DMS153 treated with DMSO at 0.1 percent for 48 hours (cell line): ENCODE measurements at regions not wholly inside any gene's neighbourhood (a gene's known extent, or its start where the extent isn't known, plus 50 kb on each side); places are given as distances from the start of the nearest gene placed in this dataset.
A peak's percentile ranks its signal among the peaks of the same experiment; 100 is the strongest.
"Not testable (repeated sequence)": the region's sequence is repeated elsewhere in the genome, so short reads cannot be mapped to it uniquely, and the experiment has no call there.

ENCODE experiments used
- DNase-seq: peaks from one replicate; lab custom pipeline; 2025; ENCODE audit not compliant: unreplicated experiment; lab: John Stamatoyannopoulos, UW

GRCh38 chr4:156547891-156548290 lies 423.7 kb downstream of the PDGFC start:
- DNase-seq = no peak

GRCh38 chr4:156547439-156547838 lies 424.2 kb downstream of the PDGFC start:
- no peak for DNase-seq

GRCh38 chr4:156545003-156545785 lies 426.4 kb downstream of the PDGFC start:
- DNase-seq = no peak

GRCh38 chr4:156539376-156539775 lies 432.2 kb downstream of the PDGFC start:
- DNase-seq = no peak

GRCh38 chr4:156538651-156539257 lies 432.8 kb downstream of the PDGFC start:
- no peak for DNase-seq

GRCh38 chr4:156538210-156538609 lies 433.4 kb downstream of the PDGFC start:
- no peak for DNase-seq

GRCh38 chr4:156537286-156537685 lies 434.3 kb downstream of the PDGFC start:
- no peak for DNase-seq

- DNase-seq = no peak
Measured at GRCh38 chr4:156536661-156537060, 434.9 kb downstream of the PDGFC start.

- DNase-seq = no peak
Measured at GRCh38 chr4:156534205-156534604, 437.4 kb downstream of the PDGFC start.

- DNase-seq = no peak
Measured at GRCh38 chr4:156528216-156528615, 443.4 kb downstream of the PDGFC start.

- no peak for DNase-seq
Measured at GRCh38 chr4:156527237-156527993, 444.2 kb downstream of the PDGFC start.

GRCh38 chr4:156523991-156524390 lies 447.6 kb downstream of the PDGFC start:
- no peak for DNase-seq

GRCh38 chr4:156523492-156523891 lies 448.1 kb downstream of the PDGFC start:
- DNase-seq = no peak

- no peak for DNase-seq
Measured at GRCh38 chr4:156521631-156522030, 450.0 kb downstream of the PDGFC start.

- DNase-seq = no peak
Measured at GRCh38 chr4:156517956-156518355, 453.6 kb downstream of the PDGFC start.

GRCh38 chr4:156517546-156517945 lies 454.1 kb downstream of the PDGFC start:
- no peak for DNase-seq

- DNase-seq = no peak
Measured at GRCh38 chr4:156516698-156517097, 454.9 kb downstream of the PDGFC start.

- no peak for DNase-seq
Measured at GRCh38 chr4:156515295-156515694, 456.3 kb downstream of the PDGFC start.

GRCh38 chr4:156512622-156513021 lies 459.0 kb downstream of the PDGFC start:
- DNase-seq = peak; percentile 2

- DNase-seq = not testable (repeated sequence)
Measured at GRCh38 chr4:156509921-156510320, 461.7 kb downstream of the PDGFC start.

- DNase-seq = no peak
Measured at GRCh38 chr4:156505341-156505955, 466.2 kb downstream of the PDGFC start.
